Fibroblast of lung (primary cell): ENCODE measurements at regions not wholly inside any gene's neighbourhood (a gene's known extent, or its start where the extent isn't known, plus 50 kb on each side); places are given as distances from the start of the nearest gene placed in this dataset.
"Not testable (repeated sequence)": the region's sequence is repeated elsewhere in the genome, so short reads cannot be mapped to it uniquely, and the experiment has no call there.

Experiments
- EZH2 ChIP-seq: IDR thresholded peaks from 2 replicates; pipeline ENCODE4 v1.5.1; 2012; ENCODE audit warnings: low read length, control low read depth, mild to moderate bottlenecking; ENCODE audit errors: missing control alignments
- TF ChIP-seq, protein P1 (sequence below), 2 donors: IDR thresholded peaks in 1 of 2; conservative IDR thresholded peaks in 1 of 2; 1 replicate in 1 of 2; 2 replicates in 1 of 2; pipeline ENCODE4 v1.5.1; 2011 to 2012; ENCODE audit warnings: low read length in 2 of 2, control low read depth in 1 of 2, inconsistent platforms in 1 of 2, low read depth in 1 of 2, mild to moderate bottlenecking in 1 of 2

DNA sequence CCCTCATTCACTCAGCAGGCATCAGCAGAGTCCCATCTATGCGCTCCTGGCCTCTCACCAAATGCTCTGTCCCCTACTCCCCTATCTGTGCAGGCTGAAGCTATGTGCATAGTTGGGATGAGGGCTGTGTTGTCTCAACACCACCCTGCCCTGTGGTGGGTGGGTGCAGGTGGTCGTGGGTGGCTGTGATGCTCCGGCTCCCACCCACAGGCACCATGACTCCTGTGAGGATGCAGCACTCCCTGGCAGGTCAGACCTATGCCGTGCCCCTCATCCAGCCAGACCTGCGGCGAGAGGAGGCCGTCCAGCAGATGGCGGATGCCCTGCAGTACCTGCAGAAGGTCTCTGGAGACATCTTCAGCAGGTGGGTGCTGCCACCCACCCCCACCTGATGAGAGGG lies 153.9 kb downstream of the OR4F15 start:
- TF ChIP-seq, protein P1, sequence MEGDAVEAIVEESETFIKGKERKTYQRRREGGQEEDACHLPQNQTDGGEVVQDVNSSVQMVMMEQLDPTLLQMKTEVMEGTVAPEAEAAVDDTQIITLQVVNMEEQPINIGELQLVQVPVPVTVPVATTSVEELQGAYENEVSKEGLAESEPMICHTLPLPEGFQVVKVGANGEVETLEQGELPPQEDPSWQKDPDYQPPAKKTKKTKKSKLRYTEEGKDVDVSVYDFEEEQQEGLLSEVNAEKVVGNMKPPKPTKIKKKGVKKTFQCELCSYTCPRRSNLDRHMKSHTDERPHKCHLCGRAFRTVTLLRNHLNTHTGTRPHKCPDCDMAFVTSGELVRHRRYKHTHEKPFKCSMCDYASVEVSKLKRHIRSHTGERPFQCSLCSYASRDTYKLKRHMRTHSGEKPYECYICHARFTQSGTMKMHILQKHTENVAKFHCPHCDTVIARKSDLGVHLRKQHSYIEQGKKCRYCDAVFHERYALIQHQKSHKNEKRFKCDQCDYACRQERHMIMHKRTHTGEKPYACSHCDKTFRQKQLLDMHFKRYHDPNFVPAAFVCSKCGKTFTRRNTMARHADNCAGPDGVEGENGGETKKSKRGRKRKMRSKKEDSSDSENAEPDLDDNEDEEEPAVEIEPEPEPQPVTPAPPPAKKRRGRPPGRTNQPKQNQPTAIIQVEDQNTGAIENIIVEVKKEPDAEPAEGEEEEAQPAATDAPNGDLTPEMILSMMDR (conservative IDR thresholded peaks at IDR 0.05 in 1 of 2, IDR thresholded peaks at IDR 0.05 in 1 of 2; ENCODE audit: low read depth in 1 of 2, low read length in 2 of 2) = not testable (repeated sequence)
- not testable (repeated sequence) for TF ChIP-seq EZH2
